ENCODE measurements at regions not wholly inside any gene's neighbourhood (a gene's known extent, or its start where the extent isn't known, plus 50 kb on each side); places are given as distances from the start of the nearest gene placed in this dataset.

DNA sequence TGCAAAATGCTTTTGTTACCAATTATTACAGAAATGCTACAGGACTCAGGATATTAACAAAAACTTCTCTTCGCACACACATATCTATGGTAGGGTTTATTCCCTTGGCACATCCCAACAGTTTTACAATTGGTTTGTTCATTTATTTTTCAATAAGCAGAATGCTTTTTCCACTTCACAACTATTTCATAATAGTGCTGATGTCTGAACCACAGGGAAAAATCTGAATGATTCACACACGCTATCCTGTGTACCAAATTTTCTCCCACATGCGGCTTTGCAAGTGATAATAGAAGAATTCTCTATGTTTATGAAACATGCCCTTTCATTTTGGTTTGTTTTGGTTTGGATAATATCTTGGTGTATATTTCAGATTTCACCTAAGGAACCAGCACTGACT, 725.7 kb upstream of the TENM3 start:
- Mint-ChIP-seq H3K27me3 (no peaks in the 10 kb centered on the region), H3K4me1 (no peaks in the 10 kb centered on the region), H3K9me3 (peaks cover 0 to 11% (median 4%) of the 10 kb centered on the region in 7 donors), H3K27ac (no peak overlapping the region), H3K36me3 (no peaks in the 10 kb centered on the region), H3K4me3 (no peak overlapping the region)
- DNase-seq (no peak), ATAC-seq (ENCODE audit: low read depth in 2 of 2) (no peak)
- Histone ChIP-seq H3K27me3 (ENCODE audit: control insufficient read depth, insufficient read depth, low read length) (no peaks in the 10 kb centered on the region), H3K4me1 (ENCODE audit: control insufficient read depth, insufficient read depth, low read length, poor library complexity, severe bottlenecking) (no peaks in the 10 kb centered on the region), H3K36me3 (ENCODE audit: control insufficient read depth, insufficient read depth, low read length) (no peaks in the 10 kb centered on the region), H3K4me3 (ENCODE audit: low read depth, low read length) (no peak overlapping the region), H3K9me3 (ENCODE audit: control insufficient read depth in 2 of 2, low read length in 2 of 2) (no peaks in the 10 kb centered on the region), H3K27ac (ENCODE audit: insufficient read depth, low read length, poor library complexity, severe bottlenecking) (no peak overlapping the region)

- H3K36me3 Mint-ChIP-seq: no peaks in the 10 kb centered on the region
- no peak overlapping the region for H3K4me3 ChIP-seq (ENCODE audit: low read depth, low read length)
- no peak for ATAC-seq (ENCODE audit: low read depth in 2 of 2)
These were observed 722.4 kb upstream of the TENM3 start for GRCh38 chr4:181520790-181521189.

GRCh38 chr4:181523973-181524372, 719.2 kb upstream of the TENM3 start:
- no peaks in the 10 kb centered on the region for H3K9me3 ChIP-seq (ENCODE audit: control insufficient read depth in 2 of 2, low read length in 2 of 2)
- Mint-ChIP-seq H3K36me3 (no peaks in the 10 kb centered on the region), H3K4me3 (no peak overlapping the region), H3K9me3 (peaks cover 0 to 10% (median 4%) of the 10 kb centered on the region in 7 donors), H3K4me1 (no peaks in the 10 kb centered on the region), H3K27me3 (no peaks in the 10 kb centered on the region), H3K27ac (no peak overlapping the region)
- no peaks in the 10 kb centered on the region for H3K27me3 ChIP-seq (ENCODE audit: control insufficient read depth, insufficient read depth, low read length)
- DNase-seq (no peak), ATAC-seq (ENCODE audit: low read depth in 2 of 2) (no peak)
- no peaks in the 10 kb centered on the region for H3K36me3 ChIP-seq (ENCODE audit: control insufficient read depth, insufficient read depth, low read length)
- no peaks in the 10 kb centered on the region for H3K4me1 ChIP-seq (ENCODE audit: control insufficient read depth, insufficient read depth, low read length, poor library complexity, severe bottlenecking)
- no peak overlapping the region for H3K4me3 ChIP-seq (ENCODE audit: low read depth, low read length)
- no peak overlapping the region for H3K27ac ChIP-seq (ENCODE audit: insufficient read depth, low read length, poor library complexity, severe bottlenecking)

More at GRCh38 chr4:181520790-181521189, 722.4 kb upstream of the TENM3 start:
- Mint-ChIP-seq H3K9me3 (peaks cover 0 to 8% (median 6%) of the 10 kb centered on the region in 7 donors), H3K4me1 (no peaks in the 10 kb centered on the region), H3K4me3 (no peak overlapping the region), H3K27me3 (no peaks in the 10 kb centered on the region), H3K27ac (no peak overlapping the region)
- H3K4me1 ChIP-seq (ENCODE audit: control insufficient read depth, insufficient read depth, low read length, poor library complexity, severe bottlenecking): no peaks in the 10 kb centered on the region
- H3K27me3 ChIP-seq (ENCODE audit: control insufficient read depth, insufficient read depth, low read length): no peaks in the 10 kb centered on the region
- H3K27ac ChIP-seq (ENCODE audit: insufficient read depth, low read length, poor library complexity, severe bottlenecking): no peak overlapping the region
- no peak for DNase-seq
- no peaks in the 10 kb centered on the region for H3K9me3 ChIP-seq (ENCODE audit: control insufficient read depth in 2 of 2, low read length in 2 of 2)
- no peaks in the 10 kb centered on the region for H3K36me3 ChIP-seq (ENCODE audit: control insufficient read depth, insufficient read depth, low read length)

GRCh38 chr4:181524499-181524898, 718.7 kb upstream of the TENM3 start:
- Mint-ChIP-seq H3K9me3 (peaks cover 0 to 8% (median 4%) of the 10 kb centered on the region in 7 donors), H3K36me3 (no peaks in the 10 kb centered on the region)
- no peak for ATAC-seq (ENCODE audit: low read depth in 2 of 2)

GRCh38 chr4:181525634-181526033, 717.6 kb upstream of the TENM3 start:
- Histone ChIP-seq H3K9me3 (ENCODE audit: control insufficient read depth in 2 of 2, low read length in 2 of 2) (no peaks in the 10 kb centered on the region), H3K27ac (ENCODE audit: insufficient read depth, low read length, poor library complexity, severe bottlenecking) (no peak overlapping the region), H3K36me3 (ENCODE audit: control insufficient read depth, insufficient read depth, low read length) (no peaks in the 10 kb centered on the region), H3K4me3 (ENCODE audit: low read depth, low read length) (no peak overlapping the region), H3K27me3 (ENCODE audit: control insufficient read depth, insufficient read depth, low read length) (no peaks in the 10 kb centered on the region), H3K4me1 (ENCODE audit: control insufficient read depth, insufficient read depth, low read length, poor library complexity, severe bottlenecking) (no peaks in the 10 kb centered on the region)
- H3K36me3 Mint-ChIP-seq: no peaks in the 10 kb centered on the region
- no peak overlapping the region for H3K27ac Mint-ChIP-seq
- peaks cover 0 to 5% (median 4%) of the 10 kb centered on the region in 7 donors for H3K9me3 Mint-ChIP-seq
- no peaks in the 10 kb centered on the region for H3K4me1 Mint-ChIP-seq
- no peaks in the 10 kb centered on the region for H3K27me3 Mint-ChIP-seq
- DNase-seq (no peak), ATAC-seq (ENCODE audit: low read depth in 2 of 2) (no peak)
- no peak overlapping the region for H3K4me3 Mint-ChIP-seq

More at GRCh38 chr4:181524499-181524898, 718.7 kb upstream of the TENM3 start:
- no peak for DNase-seq
- Mint-ChIP-seq H3K4me1 (no peaks in the 10 kb centered on the region), H3K4me3 (no peak overlapping the region), H3K27me3 (no peaks in the 10 kb centered on the region), H3K27ac (no peak overlapping the region)
- H3K4me1 ChIP-seq (ENCODE audit: control insufficient read depth, insufficient read depth, low read length, poor library complexity, severe bottlenecking): no peaks in the 10 kb centered on the region
- no peaks in the 10 kb centered on the region for H3K36me3 ChIP-seq (ENCODE audit: control insufficient read depth, insufficient read depth, low read length)
- H3K9me3 ChIP-seq (ENCODE audit: control insufficient read depth in 2 of 2, low read length in 2 of 2): no peaks in the 10 kb centered on the region
- H3K27ac ChIP-seq (ENCODE audit: insufficient read depth, low read length, poor library complexity, severe bottlenecking): no peak overlapping the region
- H3K27me3 ChIP-seq (ENCODE audit: control insufficient read depth, insufficient read depth, low read length): no peaks in the 10 kb centered on the region
- no peak overlapping the region for H3K4me3 ChIP-seq (ENCODE audit: low read depth, low read length)

GRCh38 chr4:181528570-181529184, 714.5 kb upstream of the TENM3 start:
- H3K4me1 Mint-ChIP-seq: no peaks in the 10 kb centered on the region
- H3K36me3 Mint-ChIP-seq: no peaks in the 10 kb centered on the region
- ATAC-seq (ENCODE audit: low read depth in 2 of 2): no peak

DNA sequence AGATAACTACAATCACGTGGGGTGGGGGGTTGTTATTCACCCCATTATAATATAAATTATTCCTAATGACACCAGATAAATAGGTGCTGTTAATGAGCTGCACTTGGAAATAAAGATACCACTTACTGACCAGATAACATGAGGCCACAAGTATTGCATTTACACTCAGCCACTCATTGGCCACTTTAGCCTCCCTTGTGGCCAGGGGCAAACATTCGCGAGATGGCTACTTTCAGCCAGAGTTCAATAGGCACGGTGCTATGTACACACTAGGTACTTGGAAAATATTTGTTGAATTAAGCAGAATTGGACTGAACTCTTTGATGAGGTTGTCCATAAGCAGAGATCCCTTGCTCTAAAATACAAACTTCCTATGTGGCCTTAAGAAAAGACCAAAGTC, 713.7 kb upstream of the TENM3 start:
- Mint-ChIP-seq H3K4me3 (no peak overlapping the region), H3K9me3 (peaks cover 0 to 16% (median 3%) of the 10 kb centered on the region in 7 donors), H3K4me1 (no peaks in the 10 kb centered on the region), H3K27me3 (no peaks in the 10 kb centered on the region), H3K36me3 (no peaks in the 10 kb centered on the region), H3K27ac (no peak overlapping the region)
- Histone ChIP-seq H3K36me3 (ENCODE audit: control insufficient read depth, insufficient read depth, low read length) (no peaks in the 10 kb centered on the region), H3K27ac (ENCODE audit: insufficient read depth, low read length, poor library complexity, severe bottlenecking) (no peak overlapping the region), H3K4me3 (ENCODE audit: low read depth, low read length) (no peak overlapping the region), H3K9me3 (ENCODE audit: control insufficient read depth in 2 of 2, low read length in 2 of 2) (no peaks in the 10 kb centered on the region), H3K4me1 (ENCODE audit: control insufficient read depth, insufficient read depth, low read length, poor library complexity, severe bottlenecking) (no peaks in the 10 kb centered on the region), H3K27me3 (ENCODE audit: control insufficient read depth, insufficient read depth, low read length) (no peaks in the 10 kb centered on the region)
- ATAC-seq (ENCODE audit: low read depth in 2 of 2) (no peak), DNase-seq (no peak)

More at GRCh38 chr4:181528570-181529184, 714.5 kb upstream of the TENM3 start:
- Mint-ChIP-seq H3K4me3 (no peak overlapping the region), H3K27me3 (no peaks in the 10 kb centered on the region), H3K27ac (no peak overlapping the region), H3K9me3 (peaks cover 0 to 14% (median 3%) of the 10 kb centered on the region in 7 donors)
- H3K27me3 ChIP-seq (ENCODE audit: control insufficient read depth, insufficient read depth, low read length): no peaks in the 10 kb centered on the region
- H3K36me3 ChIP-seq (ENCODE audit: control insufficient read depth, insufficient read depth, low read length): no peaks in the 10 kb centered on the region
- H3K27ac ChIP-seq (ENCODE audit: insufficient read depth, low read length, poor library complexity, severe bottlenecking): no peak overlapping the region
- DNase-seq: peak in 1 of 3 donors; percentile 15
- no peaks in the 10 kb centered on the region for H3K9me3 ChIP-seq (ENCODE audit: control insufficient read depth in 2 of 2, low read length in 2 of 2)
- no peak overlapping the region for H3K4me3 ChIP-seq (ENCODE audit: low read depth, low read length)
- no peaks in the 10 kb centered on the region for H3K4me1 ChIP-seq (ENCODE audit: control insufficient read depth, insufficient read depth, low read length, poor library complexity, severe bottlenecking)

GRCh38 chr4:181536196-181536746, 706.9 kb upstream of the TENM3 start:
- H3K9me3 ChIP-seq (ENCODE audit: control insufficient read depth in 2 of 2, low read length in 2 of 2): peaks cover 0 to 7% of the 10 kb centered on the region in 2 experiments
- H3K27me3 Mint-ChIP-seq: no peaks in the 10 kb centered on the region
- H3K4me1 ChIP-seq (ENCODE audit: control insufficient read depth, insufficient read depth, low read length, poor library complexity, severe bottlenecking): no peaks in the 10 kb centered on the region
- H3K27me3 ChIP-seq (ENCODE audit: control insufficient read depth, insufficient read depth, low read length): no peaks in the 10 kb centered on the region
- no peak overlapping the region for H3K4me3 ChIP-seq (ENCODE audit: low read depth, low read length)
- H3K27ac ChIP-seq (ENCODE audit: insufficient read depth, low read length, poor library complexity, severe bottlenecking): no peak overlapping the region
- ATAC-seq (ENCODE audit: low read depth in 2 of 2): no peak
- H3K36me3 Mint-ChIP-seq: no peaks in the 10 kb centered on the region
- no peaks in the 10 kb centered on the region for H3K36me3 ChIP-seq (ENCODE audit: control insufficient read depth, insufficient read depth, low read length)
- no peak overlapping the region for H3K27ac Mint-ChIP-seq
- H3K4me1 Mint-ChIP-seq: no peaks in the 10 kb centered on the region
- no peak for DNase-seq
- no peak overlapping the region for H3K4me3 Mint-ChIP-seq
- peaks cover 0 to 23% (median 3%) of the 10 kb centered on the region in 7 donors for H3K9me3 Mint-ChIP-seq
